Endothelial cell of umbilical vein (primary cell): ENCODE measurements at regions not wholly inside any gene's neighbourhood (a gene's known extent, or its start where the extent isn't known, plus 50 kb on each side); places are given as distances from the start of the nearest gene placed in this dataset.

ENCODE experiments used
- BruUV-seq: library from RNA; stranded (reverse); fragments of 400-500 nt; replicated peaks from 2 replicates; lab custom pipeline; 2021; lab: Mats Ljungman, UMichigan
- CTCF ChIA-PET: fragments of 300-600, 350-600 bp; sonication (Branson Sonifier 250); formaldehyde crosslinking; loops from one replicate; lab custom pipeline; 2021; ENCODE audit warnings: antibody characterized with exemption, inconsistent platforms; lab: Charles Lee
- POLR2A ChIA-PET: fragments of 300-600, 350-600 bp; sonication (Branson Sonifier 250); formaldehyde crosslinking; loops from one replicate; lab custom pipeline; 2021; ENCODE audit warnings: antibody characterized with exemption, inconsistent platforms; lab: Charles Lee
- DNase-seq: peaks from one replicate; pipeline ENCODE4 v3.0.0-alpha.2; 2011; ENCODE audit warnings: low read depth, low spot score
- FAIRE-seq: peaks from 2 replicates; lab custom pipeline; 2011; peaks lifted over from hg19 to GRCh38; lab: Jason Lieb, UNC
- H2AFZ ChIP-seq: 2 replicates; pipeline ENCODE4 v1.6.0; 2012; ENCODE audit warnings: low read depth, low read length, control low read depth, inconsistent platforms
- H3K27ac ChIP-seq: 2 replicates; pipeline ENCODE4 v1.5.1; 2011; ENCODE audit warnings: low read depth, mild to moderate bottlenecking, control low read depth, low read length, moderate library complexity; ENCODE audit not compliant: insufficient read depth
- H3K27me3 ChIP-seq, 2 experiments: 2 replicates each; pipeline versions ENCODE4 v1.6.0 to v1.6.1; 2011; ENCODE audit warnings: low read length in 2 of 2, mixed read lengths in 1 of 2; ENCODE audit not compliant: control insufficient read depth in 2 of 2, insufficient read depth in 2 of 2
- H3K36me3 ChIP-seq, 2 experiments: 2 replicates in 1 of 2; 3 replicates in 1 of 2; pipeline ENCODE4 v1.5.1; 2011; ENCODE audit warnings: low read length in 2 of 2, mild to moderate bottlenecking in 1 of 2, moderate library complexity in 1 of 2; ENCODE audit not compliant: control insufficient read depth in 2 of 2, insufficient read depth in 2 of 2; ENCODE audit errors: extremely low read depth in 1 of 2
- H3K4me1 ChIP-seq: 3 replicates; pipeline ENCODE4 v1.5.1; 2011; ENCODE audit warnings: mild to moderate bottlenecking, low read length; ENCODE audit not compliant: control insufficient read depth, insufficient read depth; ENCODE audit errors: extremely low read depth
- H3K4me2 ChIP-seq: 2 replicates; pipeline ENCODE4 v1.6.1; 2011; ENCODE audit warnings: low read length, control low read depth, mixed read lengths; ENCODE audit not compliant: insufficient read depth
- H3K4me3 ChIP-seq, 3 experiments: fragments of 200-600 bp in 1 of 3; sonication (generic), shearing (Covaris generic) in 1 of 3; replicated peaks in 1 of 3; 2 replicates each; pipeline ENCODE4 v1.5.1; 2011 to 2016; ENCODE audit warnings: control low read depth in 3 of 3, low read length in 3 of 3, mild to moderate bottlenecking in 2 of 3, inconsistent platforms in 1 of 3, low read depth in 1 of 3, moderate library complexity in 1 of 3; ENCODE audit not compliant: insufficient read depth in 1 of 3
- H3K79me2 ChIP-seq: 2 replicates; pipeline ENCODE4 v1.6.0; 2012; ENCODE audit warnings: low read length, inconsistent platforms; ENCODE audit not compliant: control insufficient read depth, insufficient read depth
- H3K9ac ChIP-seq: replicated peaks from 2 replicates; pipeline ENCODE3; 2011; ENCODE audit warnings: low read length, control low read depth; ENCODE audit not compliant: insufficient read depth; ENCODE audit errors: extremely low read depth
- H3K9me1 ChIP-seq: replicated peaks from 3 replicates; pipeline ENCODE4 v1.6.0; 2011; ENCODE audit warnings: mild to moderate bottlenecking, low read length; ENCODE audit not compliant: control insufficient read depth, insufficient read depth; ENCODE audit errors: extremely low read depth
- H3K9me3 ChIP-seq: replicated peaks from 2 replicates; pipeline ENCODE4 v1.5.1; 2012; ENCODE audit warnings: low read length, inconsistent platforms; ENCODE audit not compliant: control insufficient read depth, insufficient read depth
- H4K20me1 ChIP-seq: replicated peaks from 2 replicates; pipeline ENCODE3; 2011; ENCODE audit warnings: mild to moderate bottlenecking, low read length; ENCODE audit not compliant: control insufficient read depth, insufficient read depth; ENCODE audit errors: extremely low read depth
- EZH2 ChIP-seq: IDR thresholded peaks from 2 replicates; pipeline ENCODE4 v1.6.1; 2012; ENCODE audit warnings: borderline replicate concordance, low read depth, mild to moderate bottlenecking, moderate library complexity, low read length, inconsistent platforms; ENCODE audit not compliant: severe bottlenecking
- FOS ChIP-seq: IDR thresholded peaks from 2 replicates; pipeline ENCODE4 v1.6.1; 2011; ENCODE audit warnings: mild to moderate bottlenecking, low read length, moderate library complexity, borderline replicate concordance; ENCODE audit not compliant: insufficient read depth
- GATA2 ChIP-seq: IDR thresholded peaks from 2 replicates; pipeline ENCODE4 v1.7.0; 2011; ENCODE audit warnings: low read depth, mild to moderate bottlenecking, moderate library complexity, mixed read lengths, low read length; ENCODE audit not compliant: insufficient read length, insufficient read depth
- JUN ChIP-seq: IDR thresholded peaks from 2 replicates; pipeline ENCODE4 v1.6.1; 2011; ENCODE audit warnings: borderline replicate concordance, low read depth; ENCODE audit not compliant: insufficient read length, insufficient read depth
- MYC ChIP-seq: IDR thresholded peaks from one replicate; pipeline ENCODE4 v1.6.1; 2011; ENCODE audit warnings: mild to moderate bottlenecking, low read depth, low read length
- POLR2A ChIP-seq: IDR thresholded peaks from 2 replicates; pipeline ENCODE4 v1.6.1; 2012; ENCODE audit warnings: low read depth, mild to moderate bottlenecking, control low read depth, low read length
- POLR2AphosphoS5 ChIP-seq: IDR thresholded peaks from 2 replicates; pipeline ENCODE4 v1.6.1; 2012; ENCODE audit warnings: low read depth, mild to moderate bottlenecking, control low read depth, low read length, moderate library complexity; ENCODE audit not compliant: insufficient read depth
- dilution Hi-C: fragments of 300-500 bp; cut with MboI; formaldehyde crosslinking; loops from one replicate; pipeline ENCODE4 v1.15.0; 2019; ENCODE audit warnings: low sequenced_read_pairs; ENCODE audit not compliant: extremely low pct_ligation_motif_present
- intact Hi-C: fragments of 100-400 bp; cut with micrococcal nuclease; formaldehyde crosslinking; loops from one replicate; pipeline ENCODE4 v1.10.0; 2022
- TF ChIP-seq, protein P1 (sequence below), 2 donors: IDR thresholded peaks; 1 replicate in 1 of 2; 2 replicates in 1 of 2; pipeline ENCODE4 v1.5.1; 2011; ENCODE audit warnings: low read length in 2 of 2, mild to moderate bottlenecking in 2 of 2, moderate library complexity in 2 of 2, control low read depth in 1 of 2, inconsistent platforms in 1 of 2, low read depth in 1 of 2; ENCODE audit not compliant: insufficient read depth in 1 of 2; ENCODE audit errors: extremely low read depth in 1 of 2
- TF ChIP-seq, protein P2 (sequence below): IDR thresholded peaks from 2 replicates; pipeline ENCODE4 v1.6.1; 2011; ENCODE audit not compliant: insufficient read depth, insufficient read length

- Histone ChIP-seq H3K36me3 (no peaks in the 10 kb centered on the region), H4K20me1 (no peaks in the 10 kb centered on the region), H3K27ac (no peak overlapping the region), H3K79me2 (no peaks in the 10 kb centered on the region), H3K4me2 (no peak overlapping the region), H3K9ac (no peak overlapping the region), H3K9me1 (no peaks in the 10 kb centered on the region), H3K27me3 (no peaks in the 10 kb centered on the region), H2AFZ (no peak overlapping the region), H3K4me3 (no peak overlapping the region), H3K9me3 (no peaks in the 10 kb centered on the region), H3K4me1 (no peaks in the 10 kb centered on the region)
- POLR2A ChIA-PET = no interaction called here
- TF ChIP-seq, protein P1, sequence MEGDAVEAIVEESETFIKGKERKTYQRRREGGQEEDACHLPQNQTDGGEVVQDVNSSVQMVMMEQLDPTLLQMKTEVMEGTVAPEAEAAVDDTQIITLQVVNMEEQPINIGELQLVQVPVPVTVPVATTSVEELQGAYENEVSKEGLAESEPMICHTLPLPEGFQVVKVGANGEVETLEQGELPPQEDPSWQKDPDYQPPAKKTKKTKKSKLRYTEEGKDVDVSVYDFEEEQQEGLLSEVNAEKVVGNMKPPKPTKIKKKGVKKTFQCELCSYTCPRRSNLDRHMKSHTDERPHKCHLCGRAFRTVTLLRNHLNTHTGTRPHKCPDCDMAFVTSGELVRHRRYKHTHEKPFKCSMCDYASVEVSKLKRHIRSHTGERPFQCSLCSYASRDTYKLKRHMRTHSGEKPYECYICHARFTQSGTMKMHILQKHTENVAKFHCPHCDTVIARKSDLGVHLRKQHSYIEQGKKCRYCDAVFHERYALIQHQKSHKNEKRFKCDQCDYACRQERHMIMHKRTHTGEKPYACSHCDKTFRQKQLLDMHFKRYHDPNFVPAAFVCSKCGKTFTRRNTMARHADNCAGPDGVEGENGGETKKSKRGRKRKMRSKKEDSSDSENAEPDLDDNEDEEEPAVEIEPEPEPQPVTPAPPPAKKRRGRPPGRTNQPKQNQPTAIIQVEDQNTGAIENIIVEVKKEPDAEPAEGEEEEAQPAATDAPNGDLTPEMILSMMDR (IDR thresholded peaks at IDR 0.05; ENCODE audit: extremely low read depth in 1 of 2, insufficient read depth in 1 of 2, low read depth in 1 of 2, low read length in 2 of 2) = no peak
- no peak for TF ChIP-seq JUN
- TF ChIP-seq FOS = no peak
- no peak for TF ChIP-seq EZH2
- no peak for TF ChIP-seq GATA2
- TF ChIP-seq MYC = no peak
- TF ChIP-seq, protein P2, sequence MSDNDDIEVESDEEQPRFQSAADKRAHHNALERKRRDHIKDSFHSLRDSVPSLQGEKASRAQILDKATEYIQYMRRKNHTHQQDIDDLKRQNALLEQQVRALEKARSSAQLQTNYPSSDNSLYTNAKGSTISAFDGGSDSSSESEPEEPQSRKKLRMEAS = no peak
- TF ChIP-seq POLR2A = no peak
- TF ChIP-seq POLR2AphosphoS5 = no peak
- intact Hi-C loops (no loop called here), dilution Hi-C loops (no loop called here)
- BruUV-seq = no TSS peak
- CTCF ChIA-PET = interaction anchor here (1.0 kb wide), 1 partner anchor 23 kb away, joined by 3 read pairs; no protein-coding TSS in a partner anchor
- no peak for DNase-seq
- no peak for FAIRE-seq
These were observed 116.8 kb upstream of the RPS6KA3 start for GRCh38 chrX:20383477-20383876.
